K562 (cell line): ENCODE measurements at regions not wholly inside any gene's neighbourhood (a gene's known extent, or its start where the extent isn't known, plus 50 kb on each side); places are given as distances from the start of the nearest gene placed in this dataset.

Experiments used
- ATAC-seq: fragments of 200-7000 bp; cut with Tn5 transposase; 3 replicates; pipeline ENCODE4 v1.9.1; 2020; ENCODE audit warnings: moderate library complexity
- BruUV-seq: library from RNA; stranded (reverse); fragments of 400-500 nt; replicated peaks from 2 replicates; lab custom pipeline; 2021; lab: Mats Ljungman, UMichigan
- CTCF ChIA-PET: fragments of 300-600 bp; formaldehyde crosslinking; extraction: SDS; loops from one replicate; lab custom pipeline; 2021; ENCODE audit warnings: low intra/inter-chr PET ratio; lab: Yijun Ruan, JAX
- POLR2A ChIA-PET: fragments of 300-600, 350-650 bp; sonication (Branson Sonifier 250); formaldehyde crosslinking; extraction: SDS; loops from one replicate; lab custom pipeline; 2021; ENCODE audit warnings: antibody characterized with exemption, inconsistent platforms; lab: Yijun Ruan, JAX
- DNase-seq, 4 experiments: peaks; one replicate each; pipeline versions ENCODE4 v3.0.0 to v3.0.0-alpha.2; 2011 to 2018; ENCODE audit warnings: low spot score in 3 of 4, mixed read lengths in 3 of 4; ENCODE audit errors: extremely low read depth in 1 of 4
- FAIRE-seq: peaks from 2 replicates; lab custom pipeline; 2011; peaks lifted over from hg19 to GRCh38; lab: Jason Lieb, UNC
- H2AFZ ChIP-seq: 2 replicates; pipeline ENCODE4 v1.6.0; 2011; ENCODE audit warnings: low read depth, low read length, control low read depth, inconsistent platforms
- H3K27ac ChIP-seq: fragments of 200-600 bp; 3 replicates; pipeline ENCODE4 v1.8.0; 2011; ENCODE audit warnings: low read depth, mild to moderate bottlenecking, control low read depth, inconsistent platforms, low read length, moderate library complexity, mixed read lengths; ENCODE audit errors: extremely low read depth
- H3K27me3 ChIP-seq, 2 experiments: fragments of 300-600 bp in 1 of 2; 2 replicates in 1 of 2; 3 replicates in 1 of 2; pipeline versions ENCODE4 v1.6.0 to v1.8.0; 2011; ENCODE audit warnings: inconsistent platforms in 2 of 2, low read length in 2 of 2, mild to moderate bottlenecking in 1 of 2, mixed read lengths in 1 of 2, moderate library complexity in 1 of 2; ENCODE audit not compliant: control insufficient read depth in 2 of 2, insufficient read depth in 2 of 2
- H3K36me3 ChIP-seq: fragments of 300-600 bp; 3 replicates; pipeline ENCODE4 v1.8.0; 2011; ENCODE audit warnings: mild to moderate bottlenecking, low read length, inconsistent platforms; ENCODE audit not compliant: control insufficient read depth, insufficient read depth
- H3K4me1 ChIP-seq, 2 experiments: fragments of 200-600 bp in 1 of 2; replicated peaks in 1 of 2; 2 replicates in 1 of 2; 3 replicates in 1 of 2; pipeline versions ENCODE4 v1.5.1 to v1.8.0; 2011; ENCODE audit warnings: inconsistent platforms in 2 of 2, low read length in 2 of 2, mild to moderate bottlenecking in 1 of 2, mixed read lengths in 1 of 2, moderate library complexity in 1 of 2; ENCODE audit not compliant: control insufficient read depth in 2 of 2, insufficient read depth in 2 of 2
- H3K4me2 ChIP-seq: 2 replicates; pipeline ENCODE4 v1.6.1; 2011; ENCODE audit warnings: low read length, control low read depth, inconsistent platforms, mixed read lengths; ENCODE audit not compliant: insufficient read depth
- H3K4me3 ChIP-seq: fragments of 200-600 bp; sonication (generic), shearing (Covaris generic); 2 replicates; pipeline ENCODE4 v1.5.1; 2016; ENCODE audit warnings: control low read depth, inconsistent platforms
- H3K79me2 ChIP-seq: fragments of 200-600 bp; 3 replicates; pipeline ENCODE4 v1.8.0; 2011; ENCODE audit warnings: low read length, inconsistent platforms; ENCODE audit not compliant: control insufficient read depth, insufficient read depth
- H3K9ac ChIP-seq, 2 experiments: 2 replicates each; pipeline versions ENCODE4 v1.6.0 to v1.6.1; 2011; ENCODE audit warnings: low read depth in 2 of 2, low read length in 2 of 2, control low read depth in 1 of 2, inconsistent platforms in 1 of 2, mild to moderate bottlenecking in 1 of 2, mixed read lengths in 1 of 2; ENCODE audit not compliant: insufficient read depth in 1 of 2
- H3K9me1 ChIP-seq: one replicate; pipeline ENCODE4 v1.6.0; 2011; ENCODE audit warnings: inconsistent platforms, mild to moderate bottlenecking, low read length, moderate library complexity; ENCODE audit not compliant: control insufficient read depth, insufficient read depth
- H3K9me3 ChIP-seq: replicated peaks from 2 replicates; pipeline ENCODE4 v1.5.1; 2011; ENCODE audit warnings: low read depth, low read length, inconsistent platforms; ENCODE audit not compliant: control insufficient read depth, insufficient read depth
- H4K20me1 ChIP-seq: replicated peaks from 2 replicates; pipeline ENCODE4 v1.6.1; 2011; ENCODE audit warnings: low read length, inconsistent platforms, mixed read lengths; ENCODE audit not compliant: control insufficient read depth, insufficient read depth
- MITF ChIP-seq: IDR thresholded peaks from 2 replicates; pipeline ENCODE4 v1.6.1; 2014; ENCODE audit warnings: antibody characterized with exemption
- PPARD ChIP-seq: fragments of 250-450 bp; sonication (Bioruptor Pico); IDR thresholded peaks from 2 replicates; pipeline ENCODE4 v1.8.0; 2022; ENCODE audit warnings: inconsistent platforms, mild to moderate bottlenecking, moderate library complexity
- THRA ChIP-seq: fragments of 450-650 bp; IDR thresholded peaks from 2 replicates; pipeline ENCODE4 v1.6.1; 2017; ENCODE audit warnings: mild to moderate bottlenecking, moderate library complexity
- ZNF143 ChIP-seq: sonication (generic); formaldehyde crosslinking; IDR thresholded peaks from 2 replicates; pipeline ENCODE4 v1.9.0; 2022; ENCODE audit warnings: mild to moderate bottlenecking, missing genetic modification reagents
- WGBS: fragments of 100-300 bp; shearing (Covaris generic); methylation state at CpG from one replicate; pipeline ENCODE4 v1.1.6; 2016; ENCODE audit warnings: low coverage, mixed read lengths; ENCODE audit not compliant: insufficient coverage; ENCODE audit errors: missing lambda C conversion rate; 5-methylcytosine and 5-hydroxymethylcytosine counted together
- in situ Hi-C: fragments of 300-500 bp; cut with MboI; formaldehyde crosslinking; loops from 4 replicates; pipeline ENCODE4 v1.15.0; 2018; ENCODE audit warnings: inconsistent platforms, mixed read lengths
- intact Hi-C: fragments of 100-400 bp; cut with micrococcal nuclease; formaldehyde crosslinking; loops from 2 replicates; pipeline ENCODE4 v1.14.2; 2022

- no peaks in the 10 kb centered on the region for H3K9me1 ChIP-seq
- in situ Hi-C loops, result no loop called here
- H3K27me3 ChIP-seq, result no peaks in the 10 kb centered on the region
- no peaks in the 10 kb centered on the region for H3K9me3 ChIP-seq
- peaks cover 5 to 13% of the 10 kb centered on the region in 2 experiments; a peak in 4 of 5 replicates for H3K4me1 ChIP-seq
- no peak overlapping the region for H3K9ac ChIP-seq
- peaks cover 3% of the 10 kb centered on the region; the same call in 1 of the 3 replicates for H3K36me3 ChIP-seq
- no peaks in the 10 kb centered on the region for H3K79me2 ChIP-seq
- ChIA-PET POLR2A (interaction anchor here (0.9 to 1.9 kb wide), 4 partner anchors 10 to 23 kb away, joined by 3 to 10 read pairs (median 4); no protein-coding TSS in a partner anchor), CTCF (no interaction called here)
- no peak for TF ChIP-seq MITF
- no peak for TF ChIP-seq THRA
- no peak for TF ChIP-seq PPARD (CRISPR knock-in tag)
- TF ChIP-seq ZNF143 (CRISPR knock-in tag), result no peak
- ATAC-seq, result no peak
- no peak overlapping the region for H3K27ac ChIP-seq
- no peaks in the 10 kb centered on the region for H4K20me1 ChIP-seq
- no peak for DNase-seq
- no peak overlapping the region for H3K4me3 ChIP-seq
- intact Hi-C loops, result no loop called here
- no peak for FAIRE-seq
- no TSS peak for BruUV-seq
- WGBS, result 75% methylated on average over 2 of the region's 2 CpGs
- no peak overlapping the region for H2AFZ ChIP-seq
- H3K4me2 ChIP-seq, result no peak overlapping the region
Observed at GRCh38 chr7:130937016-130937415, 203.0 kb upstream of the KLF14 start.
